H1 (cell line): ENCODE measurements at regions not wholly inside any gene's neighbourhood (a gene's known extent, or its start where the extent isn't known, plus 50 kb on each side); places are given as distances from the start of the nearest gene placed in this dataset.

ENCODE experiments used
- CTCF ChIA-PET: fragments of 300-600 bp; sonication (Branson Sonifier 250); formaldehyde crosslinking; loops from one replicate; lab custom pipeline; 2021; ENCODE audit not compliant: partially characterized antibody; lab: Charles Lee
- POLR2A ChIA-PET: fragments of 300-600 bp; sonication (Branson Sonifier 250); formaldehyde crosslinking; loops from one replicate; lab custom pipeline; 2021; ENCODE audit warnings: inconsistent platforms; ENCODE audit not compliant: partially characterized antibody; lab: Charles Lee
- DNase-seq, 2 experiments: peaks; one replicate each; pipeline versions ENCODE4 v3.0.0 to v3.0.0-alpha.2; 2010 to 2022; ENCODE audit warnings: low spot score in 2 of 2, low read depth in 1 of 2, mixed read lengths in 1 of 2
- FAIRE-seq: peaks from 2 replicates; lab custom pipeline; 2011; peaks lifted over from hg19 to GRCh38; lab: Jason Lieb, UNC
- H2AFZ ChIP-seq: 2 replicates; pipeline ENCODE4 v1.8.1; 2012; ENCODE audit warnings: low read length, inconsistent platforms
- H2AK5ac ChIP-seq: 2 replicates; pipeline ENCODE4 v1.6.1; 2013; ENCODE audit warnings: low read depth, low read length
- H2BK120ac ChIP-seq: replicated peaks from 2 replicates; pipeline ENCODE3; 2013; ENCODE audit warnings: low read depth, low read length, inconsistent platforms
- H2BK12ac ChIP-seq: 2 replicates; pipeline ENCODE4 v1.6.1; 2013; ENCODE audit warnings: low read depth, low read length
- H2BK15ac ChIP-seq: 2 replicates; pipeline ENCODE4 v1.6.1; 2013; ENCODE audit warnings: low read length
- H2BK20ac ChIP-seq: 2 replicates; pipeline ENCODE4 v1.6.1; 2013; ENCODE audit warnings: low read length
- H2BK5ac ChIP-seq: 2 replicates; pipeline ENCODE4 v1.6.1; 2013; ENCODE audit warnings: low read depth, low read length
- H3K14ac ChIP-seq: 2 replicates; pipeline ENCODE4 v1.6.1; 2013; ENCODE audit warnings: inconsistent platforms; ENCODE audit not compliant: insufficient read length
- H3K18ac ChIP-seq: 2 replicates; pipeline ENCODE4 v1.6.1; 2013; ENCODE audit warnings: low read length; ENCODE audit errors: extremely low read depth
- H3K23ac ChIP-seq: 2 replicates; pipeline ENCODE4 v1.6.1; 2013; ENCODE audit warnings: inconsistent platforms; ENCODE audit not compliant: insufficient read length
- H3K23me2 ChIP-seq: 2 replicates; pipeline ENCODE4 v1.6.1; 2013; ENCODE audit warnings: low read depth, low read length
- H3K27ac ChIP-seq: 2 replicates; pipeline ENCODE4 v1.6.1; 2011; ENCODE audit warnings: low read depth, low read length, inconsistent platforms
- H3K27me3 ChIP-seq, 4 experiments: replicated peaks in 1 of 4; 1 replicate in 1 of 4; 2 replicates in 3 of 4; pipeline versions ENCODE4 v1.6.1 to v1.8.1; 2011 to 2013; ENCODE audit warnings: low read length in 3 of 4, mild to moderate bottlenecking in 3 of 4, inconsistent platforms in 2 of 4, mixed read lengths in 2 of 4, moderate library complexity in 1 of 4; ENCODE audit not compliant: control insufficient read depth in 3 of 4, insufficient read depth in 3 of 4; ENCODE audit errors: extremely low read depth in 1 of 4
- H3K36me3 ChIP-seq, 4 experiments: 2 replicates each; pipeline versions ENCODE4 v1.6.1 to v1.8.1; 2011 to 2013; ENCODE audit warnings: mild to moderate bottlenecking in 4 of 4, low read length in 3 of 4, moderate library complexity in 2 of 4, control low read depth in 1 of 4, inconsistent platforms in 1 of 4; ENCODE audit not compliant: insufficient read depth in 4 of 4, control insufficient read depth in 2 of 4
- H3K4ac ChIP-seq: replicated peaks from 2 replicates; pipeline ENCODE3; 2013; ENCODE audit warnings: low read length, low read depth, mixed read lengths, inconsistent platforms; ENCODE audit not compliant: insufficient read length
- H3K4me1 ChIP-seq, 4 experiments: replicated peaks in 1 of 4; 1 replicate in 1 of 4; 2 replicates in 3 of 4; pipeline versions ENCODE4 v1.6.1 to v1.8.1; 2011 to 2013; ENCODE audit warnings: low read length in 3 of 4, inconsistent platforms in 2 of 4, mixed read lengths in 1 of 4; ENCODE audit not compliant: insufficient read depth in 4 of 4, control insufficient read depth in 3 of 4
- H3K4me2 ChIP-seq, 2 experiments: 2 replicates each; pipeline versions ENCODE4 v1.6.1 to v1.8.1; 2011 to 2013; ENCODE audit warnings: low read depth in 2 of 2, low read length in 2 of 2, control low read depth in 1 of 2, inconsistent platforms in 1 of 2, mild to moderate bottlenecking in 1 of 2; ENCODE audit not compliant: insufficient read depth in 1 of 2
- H3K4me3 ChIP-seq, 4 experiments: fragments of 200-600, 300-600 bp in 1 of 4; sonication (generic), shearing (Covaris generic), sonication (Bioruptor Twin) in 1 of 4; 2 replicates each; pipeline versions ENCODE4 v1.5.1 to v1.8.1; 2011 to 2016; ENCODE audit warnings: low read length in 4 of 4, low read depth in 3 of 4, control low read depth in 2 of 4, inconsistent platforms in 2 of 4, mild to moderate bottlenecking in 2 of 4, mixed read lengths in 1 of 4, moderate library complexity in 1 of 4; ENCODE audit not compliant: insufficient read depth in 2 of 4; ENCODE audit errors: extremely low read depth in 1 of 4
- H3K56ac ChIP-seq: replicated peaks from 2 replicates; pipeline ENCODE3; 2013; ENCODE audit warnings: low read depth, mild to moderate bottlenecking, mixed read lengths, low read length, inconsistent platforms; ENCODE audit not compliant: insufficient read length
- H3K79me1 ChIP-seq: 2 replicates; pipeline ENCODE4 v1.6.1; 2013; ENCODE audit warnings: low read depth, low read length, control low read depth
- H3K79me2 ChIP-seq, 2 experiments: 2 replicates each; pipeline versions ENCODE4 v1.6.1 to v1.8.1; 2012 to 2013; ENCODE audit warnings: low read length in 2 of 2, mild to moderate bottlenecking in 2 of 2, inconsistent platforms in 1 of 2; ENCODE audit not compliant: insufficient read depth in 2 of 2, control insufficient read depth in 1 of 2
- H3K9ac ChIP-seq, 4 experiments: replicated peaks in 1 of 4; 1 replicate in 1 of 4; 2 replicates in 3 of 4; pipeline versions ENCODE4 v1.6.1 to v1.8.1; 2011 to 2013; ENCODE audit warnings: low read depth in 3 of 4, low read length in 3 of 4, control low read depth in 2 of 4, mild to moderate bottlenecking in 2 of 4, moderate library complexity in 2 of 4, inconsistent platforms in 1 of 4; ENCODE audit errors: extremely low read depth in 1 of 4
- H3K9me3 ChIP-seq, 2 experiments: 2 replicates each; pipeline versions ENCODE4 v1.6.1 to v1.8.1; 2012 to 2013; ENCODE audit warnings: mild to moderate bottlenecking in 2 of 2, moderate library complexity in 2 of 2, control low read depth in 1 of 2, inconsistent platforms in 1 of 2, low read depth in 1 of 2, low read length in 1 of 2, mixed read lengths in 1 of 2; ENCODE audit not compliant: insufficient read depth in 2 of 2
- H4K20me1 ChIP-seq, 2 experiments: replicated peaks in 1 of 2; 2 replicates each; pipeline versions ENCODE3 to v1.8.1; 2011 to 2013; ENCODE audit warnings: inconsistent platforms in 2 of 2, low read length in 2 of 2, mild to moderate bottlenecking in 1 of 2; ENCODE audit not compliant: insufficient read depth in 2 of 2, control insufficient read depth in 1 of 2
- H4K5ac ChIP-seq: 2 replicates; pipeline ENCODE4 v1.6.1; 2013; ENCODE audit warnings: low read length, low read depth, mixed read lengths, inconsistent platforms; ENCODE audit not compliant: insufficient read length
- H4K8ac ChIP-seq: 2 replicates; pipeline ENCODE4 v1.8.0; 2013; ENCODE audit warnings: mild to moderate bottlenecking, moderate library complexity, low read length, inconsistent platforms; ENCODE audit not compliant: insufficient read depth; ENCODE audit errors: extremely low read depth
- H4K91ac ChIP-seq: replicated peaks from 2 replicates; pipeline ENCODE3; 2013; ENCODE audit warnings: low read length, mixed read lengths, inconsistent platforms; ENCODE audit not compliant: insufficient read length
- BCL11A ChIP-seq, 2 experiments: IDR thresholded peaks; one replicate each; pipeline ENCODE4 v1.6.1; 2011; ENCODE audit warnings: low read depth in 2 of 2, low read length in 2 of 2, mild to moderate bottlenecking in 2 of 2
- EZH2 ChIP-seq: fragments of 200-600 bp; sonication (generic); IDR thresholded peaks from 2 replicates; pipeline ENCODE4 v1.7.1; 2012; ENCODE audit warnings: low read depth, mild to moderate bottlenecking, moderate library complexity, low read length, inconsistent platforms; ENCODE audit not compliant: severe bottlenecking
- FOSL1 ChIP-seq: IDR thresholded peaks from 2 replicates; pipeline ENCODE4 v1.6.1; 2011; ENCODE audit warnings: mild to moderate bottlenecking, low read depth, low read length, moderate library complexity; ENCODE audit not compliant: insufficient read depth
- RAD21 ChIP-seq, 2 experiments: IDR thresholded peaks in 1 of 2; conservative IDR thresholded peaks in 1 of 2; 2 replicates each; pipeline ENCODE4 v1.6.1; 2011; ENCODE audit warnings: low read depth in 2 of 2, low read length in 2 of 2, improper control_type of control experiment in 1 of 2, inconsistent platforms in 1 of 2, mild to moderate bottlenecking in 1 of 2, moderate library complexity in 1 of 2
- RBBP5 ChIP-seq: IDR thresholded peaks from 2 replicates; pipeline ENCODE4 v1.7.1; 2012; ENCODE audit warnings: low read depth, mild to moderate bottlenecking, inconsistent platforms, low read length, moderate library complexity, borderline replicate concordance
- RFX5 ChIP-seq: IDR thresholded peaks from 2 replicates; pipeline ENCODE4 v1.6.1; 2011; ENCODE audit warnings: low read depth, low read length, improper control_type of control experiment, borderline replicate concordance
- SIX5 ChIP-seq: IDR thresholded peaks from 2 replicates; pipeline ENCODE4 v1.6.1; 2011; ENCODE audit warnings: mild to moderate bottlenecking, low read depth, low read length
- SRF ChIP-seq: IDR thresholded peaks from 2 replicates; pipeline ENCODE4 v1.6.1; 2011; ENCODE audit warnings: mild to moderate bottlenecking, low read depth, low read length, moderate library complexity
- TAF7 ChIP-seq: optimal IDR thresholded peaks from 2 replicates; pipeline ENCODE3; 2011; ENCODE audit warnings: low read depth, mild to moderate bottlenecking, inconsistent platforms, low read length, moderate library complexity, borderline replicate concordance
- YY1 ChIP-seq: IDR thresholded peaks from 2 replicates; pipeline ENCODE4 v1.6.1; 2011; ENCODE audit warnings: low read depth, mild to moderate bottlenecking, low read length
- WGBS, 2 experiments: shearing (Covaris generic) in 1 of 2; methylation state at CpG; one replicate each; pipeline versions ENCODE4 v1.1.6 to v1.1.7; 2013 to 2015; ENCODE audit warnings: low lambda C conversion rate in 2 of 2, mixed read lengths in 2 of 2, inconsistent platforms in 1 of 2, low coverage in 1 of 2, missing lambda C conversion rate in 1 of 2; ENCODE audit not compliant: insufficient replicate concordance in 2 of 2, insufficient coverage in 1 of 2, insufficient read length in 1 of 2; ENCODE audit errors: extremely low coverage in 1 of 2, missing lambda C conversion rate in 1 of 2; 5-methylcytosine and 5-hydroxymethylcytosine counted together
- TF ChIP-seq, protein P1 (sequence below): IDR thresholded peaks from 2 replicates; pipeline ENCODE4 v1.6.1; 2012; ENCODE audit warnings: inconsistent platforms
- TF ChIP-seq, protein P2 (sequence below): IDR thresholded peaks from 2 replicates; pipeline ENCODE4 v1.6.1; 2012; ENCODE audit warnings: inconsistent platforms

DNA sequence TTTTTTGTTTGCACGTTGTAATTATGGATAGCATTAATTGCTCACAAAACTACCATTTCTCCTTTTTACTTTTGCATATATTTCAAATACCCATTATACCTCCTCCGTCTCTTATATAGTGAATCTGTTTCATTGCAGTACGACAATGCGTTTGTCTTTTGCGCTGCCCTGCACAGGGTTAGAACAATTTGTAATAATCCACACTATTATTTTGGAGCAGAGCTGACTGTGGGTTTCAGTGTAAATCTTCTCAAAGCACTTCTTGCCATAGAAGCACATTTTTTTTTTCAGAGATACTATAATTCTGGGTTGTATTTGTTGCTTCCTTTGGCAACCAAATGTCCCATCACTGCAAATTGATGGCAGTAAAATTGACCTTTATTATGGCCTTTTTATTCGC is 451.8 kb upstream of the STXBP6 start:
- TF ChIP-seq, protein P1, sequence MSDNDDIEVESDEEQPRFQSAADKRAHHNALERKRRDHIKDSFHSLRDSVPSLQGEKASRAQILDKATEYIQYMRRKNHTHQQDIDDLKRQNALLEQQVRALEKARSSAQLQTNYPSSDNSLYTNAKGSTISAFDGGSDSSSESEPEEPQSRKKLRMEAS = no peak
- TF ChIP-seq FOSL1 (no peak), BCL11A (IDR thresholded peaks at IDR 0.05; ENCODE audit: low read depth in 2 of 2, low read length in 2 of 2) (no peak), SIX5 (no peak), TAF7 (no peak), RAD21 (IDR thresholded peaks at IDR 0.05 in 1 of 2, conservative IDR thresholded peaks at IDR 0.05 in 1 of 2; ENCODE audit: low read depth in 2 of 2, low read length in 2 of 2) (no peak), YY1 (no peak), SRF (no peak), EZH2 (no peak), RFX5 (no peak), RBBP5 (no peak)
- TF ChIP-seq, protein P2, sequence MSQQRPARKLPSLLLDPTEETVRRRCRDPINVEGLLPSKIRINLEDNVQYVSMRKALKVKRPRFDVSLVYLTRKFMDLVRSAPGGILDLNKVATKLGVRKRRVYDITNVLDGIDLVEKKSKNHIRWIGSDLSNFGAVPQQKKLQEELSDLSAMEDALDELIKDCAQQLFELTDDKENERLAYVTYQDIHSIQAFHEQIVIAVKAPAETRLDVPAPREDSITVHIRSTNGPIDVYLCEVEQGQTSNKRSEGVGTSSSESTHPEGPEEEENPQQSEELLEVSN = no peak
- no peak for FAIRE-seq

More for the DNA sequence above, 451.8 kb upstream of the STXBP6 start:
- Histone ChIP-seq H3K23ac (no peak overlapping the region), H3K79me2 (no peaks in the 10 kb centered on the region), H3K18ac (no peak overlapping the region), H2BK15ac (no peak overlapping the region), H2AFZ (no peak overlapping the region), H3K9ac (no peak overlapping the region), H2BK20ac (no peak overlapping the region), H2BK120ac (no peak overlapping the region), H3K14ac (no peak overlapping the region), H2BK12ac (no peak overlapping the region), H3K56ac (no peak overlapping the region), H3K4me1 (no peaks in the 10 kb centered on the region), H4K91ac (no peak overlapping the region), H2BK5ac (no peak overlapping the region), H3K4ac (no peak overlapping the region), H3K36me3 (no peaks in the 10 kb centered on the region), H3K9me3 (no peaks in the 10 kb centered on the region), H3K23me2 (no peaks in the 10 kb centered on the region), H4K8ac (no peak overlapping the region), H3K27me3 (no peaks in the 10 kb centered on the region), H2AK5ac (no peak overlapping the region), H4K5ac (no peak overlapping the region), H4K20me1 (no peaks in the 10 kb centered on the region), H3K4me3 (no peak overlapping the region), H3K27ac (no peak overlapping the region), H3K79me1 (no peaks in the 10 kb centered on the region), H3K4me2 (no peak overlapping the region)
- ChIA-PET POLR2A (interaction anchor here (0.7 kb wide), 1 partner anchor 20 kb away, joined by 3 read pairs; no protein-coding TSS in a partner anchor), CTCF (no interaction called here)
- DNase-seq = no peak
- 90 to 100% methylated on average over 1 to 6 of the region's 6 CpGs for WGBS, 2 experiments
